HG03159 (cell line): ENCODE measurements at regions not wholly inside any gene's neighbourhood (a gene's known extent, or its start where the extent isn't known, plus 50 kb on each side); places are given as distances from the start of the nearest gene placed in this dataset.

ENCODE experiments used
- ATAC-seq: cut with Tn5 transposase; IDR thresholded peaks from one replicate; pipeline ENCODE4 v1.9.1; 2021; ENCODE audit warnings: mild to moderate bottlenecking, moderate library complexity; ENCODE audit not compliant: unreplicated experiment

DNA sequence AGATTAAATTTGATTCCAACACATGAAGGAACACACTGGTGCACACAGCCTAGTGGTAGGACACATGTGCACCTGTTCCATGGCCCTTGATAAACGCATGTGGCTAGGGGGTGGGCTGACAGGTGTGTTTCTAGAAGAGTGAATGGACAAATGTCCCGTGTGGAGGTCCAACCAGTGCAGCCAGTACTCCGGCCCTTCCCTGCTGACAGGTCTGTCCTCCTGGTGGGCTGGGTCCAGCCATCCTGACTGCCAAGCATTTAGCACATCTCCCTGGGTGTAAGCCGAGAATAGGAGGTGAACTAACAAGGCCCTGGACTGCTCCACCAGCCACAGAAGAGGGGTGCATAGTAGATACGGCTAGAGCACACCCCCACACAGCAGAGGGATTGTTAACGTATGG is 258.7 kb upstream of the RAB6C start:
- ATAC-seq, result no peak

DNA sequence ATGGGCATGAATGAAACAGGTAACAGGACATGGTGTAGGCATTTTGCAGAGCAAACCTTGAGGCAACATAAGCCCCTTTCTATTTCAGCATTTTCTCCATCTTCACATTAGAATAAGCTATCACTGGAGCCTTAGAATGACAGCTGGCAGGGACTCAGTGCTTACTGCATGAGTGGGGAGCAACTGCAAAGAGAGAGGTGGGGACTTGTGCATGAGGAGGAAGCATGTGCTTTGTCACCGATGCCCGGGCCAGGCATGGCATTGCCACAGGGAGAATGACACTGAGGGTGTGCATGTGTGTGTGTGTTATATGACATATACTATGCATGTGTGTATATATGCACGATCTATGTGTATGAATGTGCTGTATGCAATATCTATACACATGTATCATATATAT is 258.2 kb upstream of the RAB6C start:
- no peak for ATAC-seq

DNA sequence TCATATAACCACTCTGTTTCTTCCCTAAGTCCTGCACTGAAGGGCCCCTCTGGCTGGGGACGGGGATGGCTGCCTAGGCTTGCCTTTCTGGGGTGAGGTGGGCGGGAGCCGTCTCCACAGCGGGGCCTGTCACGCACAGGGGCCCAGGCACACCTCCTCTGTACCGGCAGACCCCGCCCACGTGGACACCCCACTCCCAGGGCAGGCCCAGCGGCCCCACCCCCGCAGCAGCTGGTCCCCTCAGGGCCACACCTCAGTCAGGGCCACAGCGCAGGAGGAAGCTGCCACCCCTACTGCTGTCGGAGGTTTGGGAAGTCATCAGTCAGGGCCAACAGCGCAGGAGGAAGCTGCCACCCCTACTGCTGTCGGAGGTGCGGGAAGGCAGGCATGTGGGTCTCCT is 257.6 kb upstream of the RAB6C start:
- ATAC-seq, result no peak

DNA sequence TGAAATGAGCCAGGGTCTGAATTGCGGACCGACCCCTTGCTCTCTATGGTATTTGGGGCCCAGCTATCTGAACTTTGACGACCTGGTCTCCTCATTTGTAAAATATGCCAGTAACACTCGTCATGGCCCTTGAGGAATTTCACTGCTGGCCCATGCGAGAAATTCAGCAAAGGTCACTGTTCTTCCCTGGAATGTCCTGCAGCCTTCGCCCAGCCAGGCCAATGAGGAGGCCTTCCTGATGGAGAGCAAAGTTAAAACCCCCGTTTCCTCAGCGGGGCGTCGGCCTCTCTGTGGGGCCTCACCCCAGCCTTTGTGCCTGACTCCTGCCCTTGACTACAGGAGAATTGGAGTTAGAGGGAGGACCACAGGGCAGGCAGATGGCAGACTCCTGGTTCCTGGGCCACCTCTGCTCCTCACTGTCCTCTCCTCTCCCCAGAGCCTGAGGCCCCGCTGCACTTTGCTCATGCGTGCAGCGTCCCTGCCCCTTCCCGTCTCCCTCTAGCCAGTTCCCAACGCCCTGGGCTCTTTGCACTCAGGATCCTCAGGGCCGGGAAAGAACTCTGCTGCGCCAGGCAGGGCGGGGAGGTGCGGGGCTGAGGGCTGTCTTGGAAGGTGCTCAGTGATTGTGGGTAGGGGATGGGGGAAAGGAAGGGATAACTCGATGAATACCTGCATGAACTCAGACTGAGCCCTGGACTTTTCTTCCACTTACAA is 257.0 kb upstream of the RAB6C start:
- ATAC-seq, result no peak

DNA sequence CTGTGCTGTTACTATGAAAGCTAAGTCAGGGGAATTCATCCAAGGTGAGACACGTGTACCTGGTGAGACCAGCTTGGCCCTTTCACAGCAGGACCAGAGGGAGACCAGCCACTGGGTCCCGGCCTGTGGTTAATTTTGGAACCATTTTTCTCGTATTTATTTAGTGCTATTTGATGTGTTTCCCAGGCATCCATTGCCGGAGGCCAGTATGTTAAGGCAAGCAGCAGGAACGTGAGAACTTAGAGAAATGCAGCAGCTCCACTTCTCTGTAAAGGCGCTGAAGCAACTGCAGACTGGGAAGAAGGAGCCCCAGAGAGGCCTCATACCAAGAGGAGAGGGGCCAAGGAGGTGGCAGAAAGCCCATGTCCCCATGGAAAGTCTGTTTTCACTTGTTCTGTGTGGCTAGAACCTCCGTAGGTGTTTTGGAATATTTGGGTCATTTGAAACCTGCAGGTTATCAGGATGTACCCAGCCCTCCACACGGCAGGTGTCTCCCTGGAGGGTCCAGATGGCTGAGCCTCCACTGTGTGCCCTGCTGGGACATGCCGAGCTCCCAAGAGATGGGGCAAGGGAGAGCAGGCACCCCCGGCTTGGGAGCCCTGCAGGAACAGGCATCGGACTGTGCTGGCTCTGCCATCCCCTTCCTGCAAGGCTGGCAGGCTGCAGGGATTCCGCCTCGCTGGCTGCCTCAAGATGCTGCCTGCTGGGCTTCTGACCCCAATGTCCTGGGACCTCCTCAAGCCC is 256.0 kb upstream of the RAB6C start:
- ATAC-seq, result no peak

DNA sequence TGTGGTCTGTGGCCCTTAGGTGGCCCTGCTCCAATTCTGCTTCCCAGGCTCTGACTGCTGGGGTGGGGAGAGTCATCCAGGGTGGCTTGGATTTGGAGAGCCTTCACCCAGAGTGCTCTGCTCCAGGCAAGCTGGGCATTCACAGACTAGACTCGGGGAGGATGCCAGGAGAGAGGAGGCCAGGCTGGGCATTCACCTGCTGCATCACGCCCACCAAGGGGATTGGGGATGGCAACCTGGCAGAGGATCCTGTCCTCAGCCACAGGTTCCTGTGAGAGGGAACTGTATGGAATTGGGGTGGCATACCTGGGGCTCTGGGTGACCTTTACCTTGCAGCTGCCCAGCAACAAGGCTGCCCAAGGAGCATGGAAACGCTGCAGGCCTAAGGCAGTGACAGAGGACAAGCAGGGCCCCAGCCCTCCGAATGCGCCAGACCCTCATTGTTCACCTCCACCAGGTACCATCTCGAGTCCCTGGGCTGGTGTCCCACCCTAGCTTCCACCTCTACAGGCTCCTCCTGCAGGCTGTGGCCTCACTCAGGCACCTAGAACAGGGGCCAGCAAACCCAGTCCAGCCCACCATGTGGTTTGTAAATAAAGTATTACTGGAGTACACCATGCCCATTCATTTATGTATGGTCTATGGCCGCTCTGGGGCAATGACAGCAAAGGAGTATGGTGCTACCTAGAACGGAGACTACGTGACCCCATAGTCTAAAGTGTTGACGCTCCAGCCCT is 255.3 kb upstream of the RAB6C start:
- ATAC-seq, result no peak

DNA sequence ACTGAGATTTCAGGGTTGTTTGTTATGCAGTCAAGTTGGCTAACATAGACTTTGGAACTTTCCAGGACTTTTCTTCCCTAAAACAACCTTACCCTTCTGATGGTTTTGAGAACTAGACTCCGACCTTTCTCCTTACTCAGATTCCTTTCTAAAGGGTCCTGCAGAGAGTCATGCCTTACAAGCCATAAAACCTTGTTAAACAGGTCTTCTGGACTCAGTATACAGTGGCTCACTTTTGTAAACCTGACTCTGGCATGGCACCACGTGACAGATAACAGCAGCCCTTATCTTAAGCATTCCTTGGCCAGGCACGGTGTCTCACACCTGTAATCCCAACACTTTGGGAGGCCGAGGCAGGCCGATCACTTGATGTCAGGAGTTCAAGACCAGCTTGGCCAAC is 253.2 kb upstream of the RAB6C start:
- ATAC-seq, result no peak

DNA sequence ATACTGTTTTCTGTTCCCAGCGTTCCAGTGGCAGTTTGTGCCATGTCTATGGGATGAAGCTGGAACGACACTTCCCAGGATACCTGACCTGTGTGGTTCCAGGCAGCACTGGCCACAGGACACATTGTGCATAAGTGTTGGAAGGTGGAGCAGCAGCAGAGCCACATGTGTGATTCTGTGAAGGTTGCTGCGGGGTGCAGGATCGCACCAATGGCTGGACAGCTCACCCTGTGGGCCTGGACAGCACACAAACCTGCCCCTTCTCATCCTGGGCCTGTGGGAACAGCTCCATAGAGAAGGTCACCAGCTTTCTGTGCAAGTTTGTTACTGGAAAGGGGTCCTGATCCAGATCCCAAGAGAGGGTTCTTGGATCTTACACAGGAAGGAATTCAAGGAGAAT is 252.2 kb upstream of the RAB6C start:
- no peak for ATAC-seq

DNA sequence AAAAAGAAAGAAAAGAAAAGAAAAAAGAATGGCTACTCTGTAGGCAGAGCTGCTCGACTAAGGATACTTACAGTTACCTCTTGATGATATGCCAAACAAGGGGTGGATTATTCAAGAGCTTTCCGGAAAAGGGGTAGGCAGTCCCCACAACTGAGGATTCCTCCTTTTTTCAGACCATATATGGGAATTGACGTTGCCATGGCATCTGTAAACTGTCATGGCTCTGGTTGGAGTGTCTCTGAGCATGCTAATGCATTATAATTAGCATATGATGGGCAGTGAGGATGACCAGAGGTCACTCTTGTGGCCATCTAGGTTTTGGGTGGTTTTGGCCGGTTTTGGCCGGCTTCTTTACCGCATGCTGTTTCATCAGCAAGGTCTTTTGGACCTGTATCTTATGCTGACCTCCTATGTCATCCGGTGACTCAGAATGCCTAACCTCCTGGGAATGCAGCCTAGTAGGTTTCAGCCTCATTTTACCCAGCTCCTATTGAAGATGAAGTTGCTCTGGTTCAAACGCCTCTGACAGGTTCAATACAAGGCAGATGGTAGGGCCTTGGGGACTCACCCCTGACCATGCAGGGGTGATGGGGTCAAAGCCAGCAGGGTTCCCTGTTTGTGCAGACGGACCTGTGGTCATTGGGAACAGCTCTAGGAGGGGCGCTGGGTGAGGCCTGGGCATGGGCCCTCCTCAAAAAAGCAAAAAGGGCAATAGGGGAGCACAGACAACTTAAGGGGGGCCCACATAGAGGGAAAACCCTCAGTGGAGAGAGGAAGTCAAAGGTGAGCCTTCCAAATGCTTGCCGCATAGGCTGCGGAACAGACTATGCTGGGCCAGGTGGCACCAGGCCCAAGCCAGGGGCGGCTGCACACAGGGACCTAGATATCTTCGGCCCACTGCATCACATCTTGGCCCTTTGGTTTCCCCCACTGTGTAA is 251.2 kb upstream of the RAB6C start:
- no peak for ATAC-seq

DNA sequence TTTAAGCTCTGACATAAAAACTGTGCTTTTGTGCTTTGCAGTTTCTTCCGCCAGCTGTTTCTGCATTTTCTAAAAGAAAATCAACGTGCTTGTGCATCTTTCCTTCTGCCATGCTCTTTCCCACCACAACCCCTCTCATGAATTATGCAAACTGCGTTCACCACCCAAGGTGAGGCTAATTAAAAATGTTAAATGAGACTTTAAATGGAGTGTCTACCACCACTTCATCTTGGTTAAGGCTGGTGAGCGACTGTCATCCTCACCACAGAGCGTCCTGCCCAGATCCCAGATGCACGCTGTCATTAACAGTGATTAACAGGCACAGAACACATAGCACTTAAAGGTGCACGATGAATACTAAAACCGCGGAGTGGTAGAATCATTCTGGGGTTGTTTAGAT is 250.5 kb upstream of the RAB6C start:
- ATAC-seq, result no peak

DNA sequence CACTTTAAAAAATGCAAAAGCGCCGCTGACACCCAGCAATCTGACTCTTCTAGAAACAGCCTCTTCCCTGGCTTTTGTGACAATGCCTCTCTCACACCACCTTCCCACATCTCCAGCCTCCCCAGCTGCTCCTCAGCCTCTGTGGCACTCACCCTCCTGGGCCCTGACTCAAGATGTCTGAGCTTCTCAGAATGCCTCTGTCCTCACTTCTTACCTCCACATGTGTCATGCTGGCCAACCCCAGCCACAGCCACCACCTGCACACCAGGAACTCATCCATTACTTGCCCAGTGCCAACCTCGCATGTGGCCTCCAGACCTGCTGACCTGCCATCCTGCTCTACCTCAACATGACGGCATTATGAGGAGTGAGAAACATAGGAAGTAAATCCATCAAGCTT is 249.8 kb upstream of the RAB6C start:
- no peak for ATAC-seq

DNA sequence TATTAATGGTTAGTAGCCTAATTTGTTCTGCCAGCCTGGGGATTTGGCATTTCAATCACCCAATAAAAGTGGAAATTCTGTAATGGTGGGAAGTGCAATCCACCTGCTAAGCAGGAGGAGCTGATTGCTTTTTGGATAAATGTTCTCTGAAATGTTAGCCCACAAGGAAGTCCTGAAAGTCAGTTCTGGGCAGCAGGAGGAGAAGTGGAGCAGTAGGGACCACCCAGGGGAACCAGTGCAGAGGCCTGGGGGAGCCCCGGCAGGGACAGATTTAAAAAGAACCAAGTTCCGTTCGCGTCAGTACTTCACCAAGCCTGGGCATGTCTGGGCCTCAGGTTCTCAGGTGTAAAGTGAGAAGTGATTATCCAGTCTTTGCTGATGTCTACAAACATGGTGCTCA is 248.5 kb upstream of the RAB6C start:
- no peak for ATAC-seq

DNA sequence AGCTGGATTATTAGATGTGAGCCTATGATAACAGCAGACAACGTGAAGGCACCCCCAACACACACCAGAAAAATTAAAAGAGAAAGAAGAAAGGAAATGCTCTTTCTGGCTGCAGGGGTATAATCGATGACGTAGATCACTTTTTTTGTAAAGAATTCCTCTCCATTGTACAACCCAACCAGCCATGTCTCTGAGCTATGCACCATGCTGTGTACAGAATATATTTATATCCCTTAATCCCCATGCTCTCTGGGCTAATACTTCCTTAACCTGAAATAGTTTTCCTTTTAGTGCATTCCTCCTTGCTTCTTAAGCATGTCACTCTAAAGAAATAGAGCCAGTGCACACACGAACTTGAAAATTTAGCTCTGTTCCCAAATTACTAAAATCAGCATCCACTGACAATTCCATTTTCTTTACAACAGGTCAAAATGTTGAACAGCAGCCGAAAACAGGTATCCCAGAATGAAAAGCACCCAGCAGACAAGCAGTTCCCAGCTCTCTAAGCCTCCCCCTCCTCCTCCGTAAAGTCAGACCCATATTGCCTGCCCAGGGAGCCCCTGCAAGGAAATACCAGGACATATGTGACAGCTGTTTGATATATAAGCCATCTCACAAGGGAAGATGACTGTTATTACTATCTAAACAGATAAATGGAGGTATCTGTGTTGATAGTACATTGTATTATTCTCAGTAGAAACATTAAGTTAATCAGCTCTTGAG is 247.4 kb upstream of the RAB6C start:
- no peak for ATAC-seq

DNA sequence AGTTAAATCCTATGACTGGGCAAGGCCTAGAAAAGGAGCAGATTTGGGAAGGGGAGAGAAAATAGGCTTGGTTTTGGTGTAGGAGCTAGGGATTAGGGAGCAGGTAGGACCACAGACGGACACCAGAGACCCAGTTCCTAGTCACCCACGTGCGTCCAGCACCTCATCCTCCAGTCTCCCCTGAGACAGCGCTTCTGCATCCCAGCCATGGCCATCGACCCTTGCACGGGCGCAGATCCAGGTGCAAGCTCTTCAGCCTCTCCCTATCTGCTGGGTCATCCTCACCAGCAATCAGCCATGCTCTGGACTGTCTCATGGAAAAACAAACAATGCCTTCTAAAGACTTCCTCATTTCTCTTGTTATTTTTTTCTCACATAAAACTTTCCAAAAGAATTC is 246.8 kb upstream of the RAB6C start:
- ATAC-seq, result no peak

DNA sequence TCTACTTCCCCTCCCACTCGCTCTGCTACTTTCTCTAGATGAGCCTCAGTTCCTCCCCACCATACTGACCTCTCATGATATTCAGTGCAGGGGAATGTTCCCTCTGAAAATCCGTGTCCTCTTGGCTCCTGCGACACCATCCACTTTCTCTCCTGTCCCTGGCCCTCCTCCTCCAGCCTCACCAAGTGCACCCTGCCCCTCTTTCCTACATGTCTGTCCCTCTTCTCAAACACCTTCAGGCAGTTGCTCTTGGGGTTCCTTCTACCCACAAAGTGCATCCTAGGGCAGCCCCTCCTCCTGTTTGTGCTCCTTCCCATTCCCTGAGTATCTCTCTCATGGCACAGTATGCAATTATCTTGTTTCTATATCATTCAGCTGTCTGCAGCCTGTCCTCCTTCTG is 246.4 kb upstream of the RAB6C start:
- no peak for ATAC-seq

DNA sequence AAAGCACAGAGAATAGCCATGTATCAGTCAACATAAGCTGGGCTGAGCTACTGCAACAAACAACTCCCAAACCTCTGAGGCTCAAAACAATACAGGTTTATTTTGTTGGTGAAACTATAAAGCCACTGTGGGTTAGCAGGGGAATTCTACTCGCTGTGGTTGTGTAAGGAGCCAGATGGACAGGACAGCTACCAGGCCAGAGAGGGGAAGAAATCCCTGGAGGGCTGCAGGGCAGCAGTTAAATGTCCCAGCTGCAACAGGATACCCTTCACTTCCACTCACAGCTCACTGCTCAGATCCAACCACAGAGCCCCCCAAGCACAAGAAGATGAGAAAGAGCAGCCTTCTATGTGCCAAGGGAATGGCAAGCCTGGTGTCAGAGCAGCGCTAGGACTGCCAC is 245.9 kb upstream of the RAB6C start:
- no peak for ATAC-seq

DNA sequence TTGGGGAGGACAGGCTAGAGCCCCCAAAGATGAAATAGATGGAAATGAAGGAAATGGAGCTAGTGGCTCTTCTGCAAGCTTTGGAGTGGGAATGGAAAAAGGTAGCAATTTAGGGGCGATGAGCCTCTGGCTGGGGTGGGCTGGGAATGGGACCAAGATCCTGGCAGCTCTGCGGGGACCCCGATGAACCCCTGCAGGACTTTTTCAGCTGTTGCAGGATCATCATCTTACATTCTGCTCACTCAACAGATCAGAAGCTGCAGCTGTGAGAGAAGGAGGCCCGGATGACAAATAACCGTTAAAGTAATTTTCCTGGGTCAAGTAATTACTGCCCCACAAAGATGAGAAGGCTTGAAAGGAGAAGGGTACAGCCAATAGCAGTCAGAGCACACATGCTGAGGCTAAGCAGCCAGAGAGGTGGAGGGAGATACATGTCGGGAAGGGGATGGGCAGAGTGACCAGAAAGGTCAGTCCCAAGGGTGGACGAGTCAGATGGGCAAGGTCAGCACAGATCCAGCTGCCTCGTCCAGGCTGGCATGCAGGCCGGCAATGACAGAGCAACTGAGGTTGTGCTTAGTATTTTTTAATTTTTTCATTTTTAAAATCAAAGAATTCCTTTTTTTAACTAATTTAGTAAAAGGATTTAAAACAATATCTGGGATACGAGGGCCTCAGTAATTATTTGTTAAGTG is 245.0 kb upstream of the RAB6C start:
- ATAC-seq, result no peak

DNA sequence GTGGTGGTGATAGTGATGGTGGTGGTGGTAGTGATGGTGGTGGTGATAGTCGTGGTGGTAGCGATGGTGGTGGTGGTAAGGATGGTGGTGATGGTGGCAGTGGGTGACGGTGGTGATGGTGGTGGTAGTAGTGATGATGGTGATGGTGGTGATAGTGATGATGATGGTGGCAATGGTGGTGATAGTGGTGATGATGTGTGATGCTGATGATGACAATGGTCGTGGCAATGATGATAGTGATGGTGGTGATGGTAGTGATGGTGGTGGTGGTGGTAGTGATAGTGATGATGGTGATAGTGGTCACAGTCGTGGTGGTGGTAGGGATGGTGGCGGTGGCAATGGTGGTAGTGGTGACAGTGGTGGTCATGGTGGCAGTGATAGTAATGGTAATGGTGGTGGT is 243.9 kb upstream of the RAB6C start:
- no peak for ATAC-seq

DNA sequence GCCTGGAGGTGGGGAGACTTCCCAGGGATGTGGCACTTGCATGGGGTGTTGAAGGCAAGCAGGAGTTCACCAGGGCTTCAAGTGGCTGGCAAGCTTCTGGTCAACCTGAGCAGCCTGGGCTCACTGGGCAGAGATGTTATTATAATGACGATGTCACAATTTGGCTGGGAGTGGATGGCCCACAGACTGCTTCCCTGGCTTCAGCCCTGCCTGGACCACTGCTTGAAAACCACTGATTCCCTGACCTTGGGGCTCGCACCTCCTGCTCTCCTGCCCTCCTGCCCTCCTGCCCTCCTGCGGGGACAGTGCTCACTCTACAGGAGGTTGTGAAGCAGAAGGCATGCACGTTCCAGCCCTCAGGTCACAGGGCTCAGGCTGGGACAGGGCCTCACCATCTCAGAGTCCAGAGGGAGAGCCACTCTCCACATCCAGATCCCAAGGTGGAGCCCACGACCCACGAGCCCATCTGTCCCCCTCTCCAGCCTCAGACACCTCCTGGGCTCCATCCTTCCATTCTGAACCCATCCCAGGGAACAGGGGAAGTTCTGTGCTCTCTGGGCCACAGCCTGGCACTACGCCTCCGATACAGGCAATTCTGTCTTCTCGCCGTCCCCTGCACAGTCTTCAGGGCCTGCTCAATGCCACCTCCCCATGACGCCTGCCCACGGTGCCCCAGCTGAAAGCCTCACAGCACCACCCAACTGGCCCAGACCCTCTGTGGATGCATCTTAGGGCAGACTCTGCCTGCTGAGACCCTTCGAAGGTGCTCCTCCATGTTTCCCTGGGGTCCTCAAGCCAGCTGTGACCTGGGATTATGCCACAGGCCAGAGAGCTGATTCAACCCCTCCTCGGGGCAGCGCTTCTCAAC is 241.6 kb upstream of the RAB6C start:
- ATAC-seq, result no peak
